GM18508 (cell line): ENCODE measurements at regions not wholly inside any gene's neighbourhood (a gene's known extent, or its start where the extent isn't known, plus 50 kb on each side); places are given as distances from the start of the nearest gene placed in this dataset.

Experiments used
- ATAC-seq: cut with Tn5 transposase; IDR thresholded peaks from one replicate; pipeline ENCODE4 v1.9.1; 2021; ENCODE audit warnings: moderate number of reproducible peaks; ENCODE audit not compliant: insufficient read depth, unreplicated experiment

GRCh38 chr1:216794586-216794985, 71.4 kb upstream of the ESRRG start:
- ATAC-seq: no peak

- ATAC-seq: no peak
Measured at GRCh38 chr1:216793973-216794372, 70.7 kb upstream of the ESRRG start.

- no peak for ATAC-seq
Measured at GRCh38 chr1:216793303-216793702, 70.1 kb upstream of the ESRRG start.

DNA sequence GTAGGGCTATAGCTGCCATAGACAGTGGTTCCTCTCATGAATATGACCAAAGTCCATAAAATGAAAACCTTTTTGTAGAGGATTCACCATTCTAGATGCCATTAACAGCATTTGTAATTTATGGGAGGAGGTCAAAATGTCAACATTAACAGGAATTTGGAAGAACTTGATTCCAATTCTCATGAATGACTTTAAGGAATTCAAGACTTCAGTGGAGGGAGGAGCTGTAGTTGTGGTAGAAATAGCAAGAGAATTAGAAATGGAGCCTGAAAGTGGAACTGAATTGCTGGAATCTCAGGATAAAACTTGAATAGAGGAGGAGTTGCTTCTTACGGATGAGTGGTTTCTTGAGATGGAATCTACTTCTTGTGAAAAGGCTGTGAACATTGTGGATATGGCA, 65.4 kb upstream of the ESRRG start:
- no peak for ATAC-seq

GRCh38 chr1:216785737-216786136, 62.5 kb upstream of the ESRRG start:
- ATAC-seq: no peak

DNA sequence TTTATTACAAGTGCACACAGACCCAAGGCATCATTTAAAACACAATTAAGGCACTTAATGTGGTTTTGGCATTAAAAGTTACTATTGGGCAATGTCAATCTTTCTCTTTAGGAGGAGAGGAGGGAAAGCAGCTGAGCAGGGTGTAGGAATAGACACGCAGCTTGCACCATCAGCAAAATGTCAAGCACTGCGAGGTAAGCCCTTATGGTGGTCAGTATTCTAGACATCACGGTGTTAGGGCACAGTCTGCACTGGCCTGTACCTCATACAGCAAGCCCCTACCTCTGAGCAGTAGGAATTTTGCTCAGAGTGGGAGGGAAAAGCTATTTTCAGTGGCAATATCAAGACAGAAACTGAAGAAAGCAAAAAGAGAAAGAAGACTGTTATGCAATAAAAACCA, 62.0 kb upstream of the ESRRG start:
- ATAC-seq: no peak

DNA sequence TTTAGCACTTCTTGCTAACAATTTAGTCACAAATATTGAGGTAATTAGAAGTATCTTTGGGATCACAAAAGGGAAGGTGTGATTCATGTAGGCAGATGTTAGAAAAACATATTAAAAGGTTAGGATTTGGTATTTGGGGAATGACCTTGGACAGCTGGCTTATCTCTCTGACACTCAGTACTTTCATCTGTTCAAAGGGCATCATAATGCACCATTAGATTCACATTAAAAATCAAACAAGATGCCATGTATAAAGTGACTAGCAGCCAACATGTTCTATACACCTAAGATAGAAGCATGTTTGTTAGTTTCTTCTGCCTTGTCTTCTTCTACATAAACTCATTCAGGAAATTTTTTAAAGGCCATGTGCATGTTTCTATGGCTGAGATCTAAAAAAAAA, 56.5 kb upstream of the ESRRG start:
- no peak for ATAC-seq

GRCh38 chr1:216778737-216779136, 55.5 kb upstream of the ESRRG start:
- no peak for ATAC-seq

DNA sequence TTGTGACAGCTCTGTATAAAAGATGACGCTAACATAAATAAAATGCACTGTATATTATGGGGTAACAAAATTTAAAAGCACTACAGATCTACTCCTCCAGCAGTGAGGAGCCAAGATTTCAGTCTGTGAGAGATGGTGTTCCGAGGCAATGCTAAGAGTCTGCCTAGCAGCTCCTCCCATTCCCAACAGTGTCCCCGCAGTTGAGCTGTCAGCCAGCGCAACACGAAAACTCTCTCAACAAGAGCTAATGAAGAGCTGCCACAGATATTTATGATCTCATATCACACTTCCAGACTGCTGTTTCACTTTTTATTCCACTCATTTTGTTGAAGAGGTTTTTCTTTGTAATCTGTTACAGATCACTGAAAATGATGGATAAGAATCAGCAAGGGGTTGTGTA, 53.9 kb upstream of the ESRRG start:
- no peak for ATAC-seq
